Activated T-helper 1 cell treated with anti-CD3 and anti-CD28 coated beads, Interleukin-12 subunit alpha, Interleukin-12 subunit beta, Interleukin-2, Interleukin-4 antibody, amounts not matched to agents 30 ng/mL and 10 ng/mL and 1 ng/mL, durations not matched to agents 14 hours and 24 hours and 36 hours (primary cell): ENCODE measurements at regions not wholly inside any gene's neighbourhood (a gene's known extent, or its start where the extent isn't known, plus 50 kb on each side); places are given as distances from the start of the nearest gene placed in this dataset.

ENCODE experiments used
- DNase-seq: peaks from one replicate; pipeline ENCODE4 v3.0.0; 2021; ENCODE audit warnings: low spot score
- H3K27ac Mint-ChIP-seq: one replicate; pipeline ENCODE4 v1.8.0; 2021; ENCODE audit warnings: mild to moderate bottlenecking, mixed read lengths
- H3K27me3 Mint-ChIP-seq: one replicate; pipeline ENCODE4 v1.8.0; 2022; ENCODE audit warnings: mild to moderate bottlenecking, moderate library complexity, mixed read lengths; ENCODE audit not compliant: insufficient read depth
- H3K36me3 Mint-ChIP-seq: one replicate; pipeline ENCODE4 v1.8.0; 2021; ENCODE audit warnings: low read depth, mixed read lengths
- H3K4me1 Mint-ChIP-seq: one replicate; pipeline ENCODE4 v1.8.0; 2021; ENCODE audit warnings: low read depth, mixed read lengths
- H3K4me3 Mint-ChIP-seq: one replicate; pipeline ENCODE4 v1.8.0; 2021; ENCODE audit warnings: mild to moderate bottlenecking, moderate library complexity, mixed read lengths
- H3K9me3 Mint-ChIP-seq: one replicate; pipeline ENCODE4 v1.8.0; 2021; ENCODE audit warnings: mixed read lengths
- intact Hi-C: fragments of 100-400 bp; cut with micrococcal nuclease; formaldehyde crosslinking; loops from one replicate; pipeline ENCODE4 v1.15.1; 2024

DNA sequence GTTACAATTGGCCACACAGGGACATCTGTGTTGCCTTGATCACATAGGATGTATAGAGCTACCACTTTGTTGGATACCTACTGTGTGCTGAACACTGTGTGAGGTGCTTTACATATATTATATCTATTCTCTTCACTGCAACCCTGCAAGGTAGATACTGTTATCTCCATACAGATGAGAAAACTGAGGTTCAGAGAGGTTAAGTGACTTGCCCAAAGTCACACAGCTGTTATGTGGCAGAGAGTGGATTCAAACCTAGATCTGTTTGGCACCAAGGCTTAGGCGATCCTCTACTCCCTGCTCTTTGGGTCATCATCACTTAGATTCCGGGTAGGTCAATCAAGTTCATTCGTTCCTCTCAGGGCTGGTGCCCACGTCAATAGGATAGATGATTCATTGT lies 260.5 kb upstream of the IRX3 start:
- no peak overlapping the region for H3K27ac Mint-ChIP-seq
- peaks cover 2% of the 10 kb centered on the region for H3K27me3 Mint-ChIP-seq
- no peaks in the 10 kb centered on the region for H3K36me3 Mint-ChIP-seq
- intact Hi-C loops, result no loop called here
- no peak overlapping the region for H3K4me3 Mint-ChIP-seq
- H3K4me1 Mint-ChIP-seq, result no peaks in the 10 kb centered on the region
- no peak for DNase-seq
- peaks cover 2% of the 10 kb centered on the region for H3K9me3 Mint-ChIP-seq

DNA sequence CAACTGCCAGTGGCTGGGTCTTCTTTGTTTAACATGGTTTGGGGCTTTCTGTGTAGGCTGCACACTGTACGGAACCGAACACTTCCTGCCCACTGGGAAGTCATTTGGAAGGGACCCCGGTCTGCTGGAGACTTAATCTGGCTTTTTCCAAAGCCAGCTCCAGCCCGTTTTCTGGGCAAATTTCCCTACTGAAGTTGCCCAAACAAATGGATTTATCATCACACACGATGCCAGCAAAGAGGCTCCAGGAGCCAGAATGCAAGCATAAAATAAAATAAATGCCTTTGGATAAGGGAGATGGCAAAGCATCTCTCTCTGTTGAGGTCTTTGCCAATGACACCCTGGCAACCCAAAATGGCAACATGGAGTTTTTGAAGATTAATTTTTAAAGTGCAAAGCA lies 259.9 kb upstream of the IRX3 start:
- H3K4me3 Mint-ChIP-seq, result no peak overlapping the region
- no peak overlapping the region for H3K27ac Mint-ChIP-seq
- no peaks in the 10 kb centered on the region for H3K36me3 Mint-ChIP-seq
- no peaks in the 10 kb centered on the region for H3K9me3 Mint-ChIP-seq
- intact Hi-C loops, result no loop called here
- H3K4me1 Mint-ChIP-seq, result no peaks in the 10 kb centered on the region
- no peak for DNase-seq
- peaks cover 2% of the 10 kb centered on the region for H3K27me3 Mint-ChIP-seq

DNA sequence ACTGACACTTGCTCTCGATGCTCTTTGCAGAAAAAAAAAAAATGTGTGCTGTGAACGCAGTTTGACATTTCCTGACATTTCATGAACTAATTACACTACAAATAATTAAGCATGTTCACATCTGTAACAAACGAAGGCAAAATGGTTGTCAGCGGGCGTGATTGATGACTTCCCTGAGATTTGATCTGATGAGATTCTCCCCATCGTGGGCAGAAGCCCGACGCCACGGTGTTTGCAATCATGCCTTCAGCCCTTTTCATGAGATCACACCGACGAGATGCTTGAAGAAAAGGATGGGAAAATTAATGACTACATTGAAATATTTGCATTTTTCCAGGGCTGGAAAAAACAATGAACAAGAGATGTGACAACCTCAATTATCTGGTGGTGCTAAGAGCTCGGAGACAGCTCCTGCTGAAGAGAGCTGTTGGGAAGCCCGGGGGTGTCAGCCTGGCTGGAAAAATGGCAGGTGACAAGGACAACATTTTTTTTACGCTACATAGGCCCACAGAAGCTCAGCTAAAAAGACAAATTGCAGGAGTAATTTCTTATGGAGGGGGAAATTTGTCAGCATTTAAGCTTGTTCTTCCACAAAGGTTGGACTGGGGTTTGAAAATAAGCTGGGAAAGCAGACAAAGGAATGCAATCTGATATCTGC lies 259.4 kb upstream of the IRX3 start:
- intact Hi-C loops, result no loop called here
- Mint-ChIP-seq H3K4me1 (no peaks in the 10 kb centered on the region), H3K36me3 (no peaks in the 10 kb centered on the region), H3K27me3 (peaks cover 2% of the 10 kb centered on the region), H3K4me3 (no peak overlapping the region), H3K27ac (no peak overlapping the region), H3K9me3 (no peaks in the 10 kb centered on the region)
- DNase-seq, result no peak

DNA sequence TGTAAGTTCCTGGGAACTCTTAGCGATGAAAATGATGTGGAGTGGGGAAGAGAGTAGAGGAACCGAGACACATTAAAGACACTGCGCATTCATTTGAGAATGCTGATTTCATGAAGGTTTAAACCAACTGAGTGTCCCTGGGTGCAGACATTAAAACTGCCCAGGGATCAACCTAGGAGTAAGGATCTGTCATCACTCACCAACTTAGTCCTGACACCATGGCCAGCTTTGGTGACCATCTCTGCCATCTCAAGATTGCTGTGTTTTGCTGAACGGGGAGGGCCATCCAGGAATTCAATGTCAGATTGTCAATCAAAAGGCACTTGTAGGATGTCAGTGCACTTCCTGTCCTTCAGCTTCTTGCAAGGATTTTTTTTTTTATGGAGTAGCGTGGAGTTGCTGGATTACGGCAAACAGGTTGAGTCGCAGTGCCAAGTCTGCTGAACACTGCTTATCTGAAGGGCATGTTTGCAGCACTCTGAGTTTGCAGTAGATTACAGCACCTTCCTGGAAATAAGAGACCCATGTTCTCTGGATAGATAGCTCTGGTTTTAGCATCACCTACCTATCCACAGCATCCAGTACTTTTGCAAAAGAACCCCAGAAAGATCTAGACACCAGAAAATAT lies 258.1 kb upstream of the IRX3 start:
- Mint-ChIP-seq H3K9me3 (no peaks in the 10 kb centered on the region), H3K27ac (no peak overlapping the region), H3K4me3 (no peak overlapping the region), H3K27me3 (peaks cover 2% of the 10 kb centered on the region), H3K4me1 (no peaks in the 10 kb centered on the region), H3K36me3 (no peaks in the 10 kb centered on the region)
- no peak for DNase-seq
- intact Hi-C loops, result no loop called here

DNA sequence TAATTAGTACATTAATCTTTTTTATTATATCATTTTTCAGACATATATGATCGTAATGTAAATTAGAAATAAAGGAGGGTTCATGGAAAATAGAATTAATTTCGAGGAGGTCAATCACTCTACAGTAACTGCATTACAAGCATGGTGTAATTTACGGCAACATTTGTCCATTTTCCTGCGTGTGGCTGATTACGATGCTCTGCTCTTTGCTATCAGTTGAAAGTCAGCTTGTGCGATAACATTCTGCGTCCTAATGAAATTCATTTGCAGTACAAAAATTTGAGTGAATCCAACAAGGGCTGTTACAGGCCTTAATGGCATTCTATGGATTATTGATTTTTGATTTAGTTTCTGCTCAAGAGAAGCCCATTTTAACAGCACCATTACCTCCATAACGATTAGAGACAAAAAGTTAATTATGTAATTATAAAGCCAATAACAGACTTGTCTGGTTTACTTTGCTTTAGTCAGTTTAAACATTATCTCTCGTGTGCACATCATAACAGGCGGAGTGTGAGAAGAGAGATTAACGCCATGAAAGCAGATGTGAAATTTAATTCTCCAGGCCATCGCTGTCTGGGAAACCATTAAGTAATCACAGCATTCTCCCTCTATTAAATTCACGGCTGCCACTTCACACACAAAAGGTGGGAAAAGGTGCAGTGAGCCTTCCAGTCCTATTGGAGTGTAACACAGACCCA lies 256.4 kb upstream of the IRX3 start:
- no peak overlapping the region for H3K4me3 Mint-ChIP-seq
- H3K27me3 Mint-ChIP-seq, result peaks cover 2% of the 10 kb centered on the region
- H3K36me3 Mint-ChIP-seq, result no peaks in the 10 kb centered on the region
- intact Hi-C loops, result no loop called here
- no peak for DNase-seq
- no peaks in the 10 kb centered on the region for H3K4me1 Mint-ChIP-seq
- no peaks in the 10 kb centered on the region for H3K9me3 Mint-ChIP-seq
- H3K27ac Mint-ChIP-seq, result no peak overlapping the region

DNA sequence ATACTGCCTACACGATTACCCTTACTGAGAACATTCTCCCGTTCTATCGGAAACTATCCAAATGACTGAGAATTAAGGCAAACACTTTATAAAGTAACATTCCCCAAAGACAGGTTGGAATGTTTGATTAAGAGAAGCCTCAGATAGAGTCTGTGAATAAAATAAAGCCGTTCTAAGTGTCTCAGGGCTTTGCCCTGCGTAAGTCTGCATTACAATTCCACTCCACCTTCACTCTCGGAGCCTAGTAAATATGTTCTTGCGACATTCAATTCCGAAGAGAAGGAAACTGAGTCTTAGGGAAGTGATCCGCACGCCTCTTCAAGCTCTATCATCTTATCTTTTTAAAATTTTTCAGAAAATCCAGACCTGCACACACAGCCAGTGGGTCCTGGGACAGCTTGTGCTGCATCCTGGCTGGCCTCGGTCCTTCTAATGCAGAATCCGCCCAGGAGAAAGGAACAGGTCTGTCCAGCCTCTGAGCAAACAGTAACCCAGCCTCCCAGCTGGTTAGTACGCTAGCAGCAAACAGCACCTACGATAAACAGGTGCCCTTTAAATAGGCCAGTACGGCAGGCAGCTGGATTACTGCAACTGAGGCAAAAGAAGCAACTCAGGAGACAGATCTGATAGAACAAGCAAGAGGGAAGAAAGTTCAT lies 254.1 kb upstream of the IRX3 start:
- intact Hi-C loops, result no loop called here
- no peaks in the 10 kb centered on the region for H3K36me3 Mint-ChIP-seq
- H3K4me1 Mint-ChIP-seq, result no peaks in the 10 kb centered on the region
- H3K4me3 Mint-ChIP-seq, result no peak overlapping the region
- DNase-seq, result no peak
- no peak overlapping the region for H3K27ac Mint-ChIP-seq
- H3K9me3 Mint-ChIP-seq, result no peaks in the 10 kb centered on the region
- no peaks in the 10 kb centered on the region for H3K27me3 Mint-ChIP-seq

DNA sequence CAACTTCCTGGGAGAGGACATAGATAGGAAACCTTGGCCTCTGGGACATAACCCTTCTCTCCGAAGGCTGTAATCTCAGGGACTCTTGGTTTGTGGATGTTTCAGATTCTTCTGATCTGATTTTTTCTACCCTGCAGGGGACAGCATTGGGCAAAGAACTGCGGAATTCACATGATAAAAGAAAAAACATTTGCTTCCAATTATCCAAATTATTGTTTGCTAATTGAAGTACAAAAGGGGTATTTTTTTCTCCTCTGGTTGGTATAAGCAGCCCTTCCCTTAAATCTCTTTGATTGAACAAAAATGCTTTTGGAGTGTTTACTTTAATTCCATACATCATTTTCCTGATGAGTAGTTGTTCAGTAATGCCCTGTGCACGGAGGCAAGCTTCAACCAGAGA lies 251.7 kb upstream of the IRX3 start:
- Mint-ChIP-seq H3K36me3 (no peaks in the 10 kb centered on the region), H3K4me1 (no peaks in the 10 kb centered on the region), H3K4me3 (no peak overlapping the region), H3K27ac (no peak overlapping the region), H3K27me3 (no peaks in the 10 kb centered on the region), H3K9me3 (no peaks in the 10 kb centered on the region)
- DNase-seq, result no peak
- intact Hi-C loops, result no loop called here

DNA sequence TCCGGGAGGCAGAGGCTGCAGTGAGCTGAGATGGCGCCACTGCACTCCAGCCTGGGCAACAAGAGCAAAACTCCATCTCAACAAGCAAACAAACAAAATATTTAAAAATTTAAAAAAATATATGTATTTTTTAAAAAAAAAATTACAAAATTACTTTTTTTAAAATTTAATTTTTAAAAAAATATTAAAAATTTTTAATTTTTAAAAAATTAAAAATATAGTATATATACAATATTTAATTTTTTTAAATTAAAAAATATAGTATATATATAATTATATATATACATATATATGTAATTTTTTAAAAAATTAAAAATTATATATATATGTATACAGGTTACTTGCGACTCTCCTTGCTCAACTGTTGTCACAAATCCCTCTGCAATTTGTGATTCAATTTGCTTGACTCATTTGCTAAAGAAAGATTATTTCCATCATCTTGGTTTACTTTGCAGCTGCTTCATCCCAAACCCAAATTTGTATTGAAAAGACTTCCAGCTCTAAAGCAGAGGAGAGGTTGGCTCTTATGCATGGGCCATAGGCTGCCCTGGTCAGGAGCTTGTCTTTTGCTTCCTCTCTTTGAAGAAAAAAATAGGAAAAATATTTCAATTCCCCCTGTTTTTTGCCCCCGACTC lies 247.4 kb upstream of the IRX3 start:
- intact Hi-C loops, result no loop called here
- Mint-ChIP-seq H3K27me3 (no peaks in the 10 kb centered on the region), H3K27ac (no peak overlapping the region), H3K36me3 (no peaks in the 10 kb centered on the region), H3K9me3 (peaks cover 6% of the 10 kb centered on the region), H3K4me3 (no peak overlapping the region), H3K4me1 (no peaks in the 10 kb centered on the region)
- DNase-seq, result no peak

DNA sequence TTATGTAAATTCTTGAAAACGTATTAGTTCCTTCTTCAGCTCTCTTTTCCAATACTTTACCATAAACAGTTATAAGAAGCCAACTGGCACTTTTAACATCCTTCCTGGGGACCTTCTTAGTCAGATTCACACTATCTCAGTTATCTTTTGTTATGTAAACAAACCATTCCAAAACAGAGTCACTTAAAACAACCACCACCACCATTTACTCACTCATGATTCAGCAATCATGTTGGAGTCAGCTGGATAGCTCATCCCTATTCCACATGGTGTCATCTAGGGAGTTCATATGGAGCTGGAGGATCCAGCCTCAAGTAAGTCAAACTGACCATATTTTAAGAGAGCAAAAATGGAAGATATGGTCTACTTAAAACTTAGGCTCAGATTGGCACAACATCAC lies 240.3 kb upstream of the IRX3 start:
- Mint-ChIP-seq H3K4me1 (no peaks in the 10 kb centered on the region), H3K9me3 (peaks cover 17% of the 10 kb centered on the region), H3K4me3 (no peak overlapping the region), H3K27me3 (no peaks in the 10 kb centered on the region), H3K36me3 (no peaks in the 10 kb centered on the region), H3K27ac (no peak overlapping the region)
- intact Hi-C loops, result no loop called here
- DNase-seq, result no peak

DNA sequence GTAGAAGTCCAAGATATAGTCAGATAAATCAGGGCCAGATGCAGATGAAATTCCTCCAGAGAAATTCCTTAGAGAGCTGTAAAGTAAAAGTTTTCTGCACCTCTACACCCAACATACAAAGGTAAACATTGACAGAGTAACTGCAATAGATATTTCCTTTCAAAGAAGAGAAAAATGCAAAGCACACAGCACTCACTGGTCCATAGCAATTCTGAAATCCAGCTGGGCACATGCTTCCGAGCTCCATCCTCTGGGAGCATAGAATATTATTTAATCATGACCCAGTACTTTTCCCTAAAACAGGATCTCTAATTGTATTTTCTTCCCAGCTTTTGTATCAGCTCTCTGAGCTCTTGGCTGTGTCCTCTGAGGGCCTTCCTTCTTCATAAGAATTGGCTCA lies 239.5 kb upstream of the IRX3 start:
- H3K27me3 Mint-ChIP-seq, result no peaks in the 10 kb centered on the region
- no peaks in the 10 kb centered on the region for H3K4me1 Mint-ChIP-seq
- H3K9me3 Mint-ChIP-seq, result peaks cover 17% of the 10 kb centered on the region
- intact Hi-C loops, result no loop called here
- no peak overlapping the region for H3K27ac Mint-ChIP-seq
- no peak for DNase-seq
- no peaks in the 10 kb centered on the region for H3K36me3 Mint-ChIP-seq
- no peak overlapping the region for H3K4me3 Mint-ChIP-seq

DNA sequence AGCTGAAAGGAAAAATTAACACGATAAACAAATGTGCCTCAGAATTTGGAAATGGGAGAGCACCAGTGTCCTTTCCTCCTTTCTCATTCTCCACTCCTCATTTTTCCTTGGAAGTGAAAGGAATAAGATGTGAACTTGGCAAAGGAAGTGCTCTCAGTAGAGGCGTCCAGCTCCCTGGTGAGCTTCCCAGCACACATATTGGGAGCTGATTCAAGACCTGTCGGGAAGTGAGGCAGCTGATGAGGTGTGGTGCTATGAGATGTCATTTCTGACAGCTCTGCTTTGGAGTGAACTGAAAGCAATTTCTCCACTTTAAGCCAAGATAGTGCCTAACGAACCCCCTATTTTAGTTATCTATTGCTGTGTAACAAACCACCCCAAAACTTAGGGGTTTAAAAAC lies 238.5 kb upstream of the IRX3 start:
- no peak for DNase-seq
- H3K9me3 Mint-ChIP-seq, result peaks cover 17% of the 10 kb centered on the region

DNA sequence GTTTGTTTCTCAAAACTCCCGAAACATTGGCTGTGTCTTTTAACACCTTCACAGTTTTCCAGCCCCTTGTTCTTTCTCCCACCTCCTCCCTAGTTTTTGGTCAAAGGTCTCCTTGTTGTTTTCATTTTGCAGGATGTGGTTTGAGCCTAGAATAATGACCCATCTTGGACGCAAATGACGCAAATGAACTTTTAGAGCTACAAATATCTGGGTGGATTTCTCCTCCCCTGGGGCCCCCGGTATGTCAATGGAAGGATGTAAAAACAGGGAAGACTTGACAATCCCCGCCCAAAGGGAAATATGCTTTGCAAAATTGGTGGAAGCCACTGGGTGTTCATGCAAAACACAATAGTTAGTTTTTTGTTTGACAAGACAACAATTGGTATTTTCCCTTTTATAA lies 236.0 kb upstream of the IRX3 start:
- H3K9me3 Mint-ChIP-seq, result peaks cover 10% of the 10 kb centered on the region
- no peak overlapping the region for H3K4me3 Mint-ChIP-seq
- H3K36me3 Mint-ChIP-seq, result no peaks in the 10 kb centered on the region
- DNase-seq, result no peak
- intact Hi-C loops, result no loop called here
- no peaks in the 10 kb centered on the region for H3K4me1 Mint-ChIP-seq
- no peak overlapping the region for H3K27ac Mint-ChIP-seq
- H3K27me3 Mint-ChIP-seq, result no peaks in the 10 kb centered on the region

More for the DNA sequence above, 238.5 kb upstream of the IRX3 start:
- no peak overlapping the region for H3K27ac Mint-ChIP-seq
- no peak overlapping the region for H3K4me3 Mint-ChIP-seq
- H3K36me3 Mint-ChIP-seq, result no peaks in the 10 kb centered on the region
- H3K4me1 Mint-ChIP-seq, result no peaks in the 10 kb centered on the region
- no peaks in the 10 kb centered on the region for H3K27me3 Mint-ChIP-seq
- intact Hi-C loops, result no loop called here

DNA sequence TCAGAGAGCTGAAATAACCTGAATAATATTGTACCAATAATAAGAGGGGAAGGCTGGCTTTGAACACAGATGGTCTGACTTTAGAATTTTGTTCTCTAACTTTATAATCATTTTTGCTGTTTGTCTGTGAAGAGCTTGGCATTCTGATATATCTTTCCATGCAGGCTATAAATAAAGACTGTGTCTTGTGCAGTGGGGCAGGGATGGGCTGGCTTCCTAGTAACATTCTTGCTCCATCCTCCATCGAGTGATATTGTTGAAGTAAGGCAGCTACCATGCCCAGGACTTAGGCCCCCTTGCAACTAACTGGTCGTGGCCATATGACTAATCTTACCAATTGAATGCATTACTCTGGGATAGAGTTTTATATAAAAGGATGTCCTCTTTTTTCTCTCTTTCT lies 234.7 kb upstream of the IRX3 start:
- no peaks in the 10 kb centered on the region for H3K36me3 Mint-ChIP-seq
- no peaks in the 10 kb centered on the region for H3K4me1 Mint-ChIP-seq
- H3K27me3 Mint-ChIP-seq, result peaks cover under 1% of the 10 kb centered on the region
- intact Hi-C loops, result no loop called here
- H3K9me3 Mint-ChIP-seq, result peaks cover 7% of the 10 kb centered on the region
- DNase-seq, result no peak
- no peak overlapping the region for H3K4me3 Mint-ChIP-seq
- no peak overlapping the region for H3K27ac Mint-ChIP-seq
